ENCODE measurements at regions not wholly inside any gene's neighbourhood (a gene's known extent, or its start where the extent isn't known, plus 50 kb on each side); places are given as distances from the start of the nearest gene placed in this dataset.
A peak's percentile ranks its signal among the peaks of the same experiment; 100 is the strongest.

DNA sequence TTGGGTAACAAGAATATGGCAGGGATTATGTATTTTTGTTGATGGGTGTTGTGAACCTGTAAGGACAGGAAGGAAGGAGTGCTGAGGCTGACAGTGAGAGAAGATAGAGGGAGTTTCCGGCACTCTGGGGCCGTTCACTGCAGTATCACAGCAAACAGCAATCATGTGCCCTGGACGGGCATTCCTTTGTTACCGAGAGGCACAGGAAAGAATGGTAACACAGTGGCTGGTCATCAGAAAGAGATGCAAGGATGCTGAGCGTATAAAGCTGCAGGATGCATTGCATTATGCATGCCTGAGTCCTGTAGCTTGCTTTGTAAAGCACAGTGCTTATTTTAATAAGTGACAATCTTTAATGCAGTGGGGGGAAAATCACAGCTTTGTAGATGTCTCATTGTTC, 286.8 kb downstream of the RPS24 start:
- DNase-seq (ENCODE audit: low read depth), result no peak

DNA sequence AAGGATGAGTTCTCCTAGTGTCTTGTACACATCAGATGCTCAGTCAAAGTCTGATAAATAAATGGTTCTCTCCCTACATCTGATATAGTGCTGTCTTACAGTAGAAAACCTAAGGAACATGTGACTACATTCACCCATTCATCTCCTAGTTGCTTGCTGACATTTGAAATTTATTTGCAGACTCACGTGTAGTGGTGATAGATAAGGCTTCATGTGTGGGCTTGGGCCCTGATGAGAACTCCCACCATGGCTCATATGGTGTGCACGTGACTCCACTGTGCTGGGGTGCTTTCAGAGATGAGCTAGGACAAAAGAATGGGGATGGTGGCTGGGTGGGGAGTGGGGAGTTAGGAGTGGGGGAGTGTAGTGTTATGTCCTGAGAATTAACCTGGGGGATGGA, 287.3 kb downstream of the RPS24 start:
- no peak for DNase-seq (ENCODE audit: low read depth)

DNA sequence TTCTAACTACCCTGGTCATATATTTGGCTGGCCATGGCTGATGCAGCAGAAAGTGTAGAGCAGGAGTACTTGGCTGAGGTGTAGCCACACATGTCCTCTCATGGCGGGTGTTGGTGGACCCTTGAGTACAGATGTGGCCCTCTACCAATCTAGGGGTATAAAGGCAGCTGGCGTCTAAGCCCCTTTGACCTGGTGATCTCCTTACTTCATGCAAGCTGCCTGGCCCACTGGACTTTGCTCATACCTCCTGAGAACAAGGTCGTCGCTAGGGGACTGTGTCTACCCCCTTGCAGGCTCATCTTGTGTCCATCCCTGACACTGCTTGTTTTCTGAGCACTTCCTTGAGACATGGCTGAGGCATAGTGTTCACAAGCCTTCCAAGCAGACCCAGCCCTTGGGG, 287.8 kb downstream of the RPS24 start:
- DNase-seq (ENCODE audit: low read depth), result no peak

DNA sequence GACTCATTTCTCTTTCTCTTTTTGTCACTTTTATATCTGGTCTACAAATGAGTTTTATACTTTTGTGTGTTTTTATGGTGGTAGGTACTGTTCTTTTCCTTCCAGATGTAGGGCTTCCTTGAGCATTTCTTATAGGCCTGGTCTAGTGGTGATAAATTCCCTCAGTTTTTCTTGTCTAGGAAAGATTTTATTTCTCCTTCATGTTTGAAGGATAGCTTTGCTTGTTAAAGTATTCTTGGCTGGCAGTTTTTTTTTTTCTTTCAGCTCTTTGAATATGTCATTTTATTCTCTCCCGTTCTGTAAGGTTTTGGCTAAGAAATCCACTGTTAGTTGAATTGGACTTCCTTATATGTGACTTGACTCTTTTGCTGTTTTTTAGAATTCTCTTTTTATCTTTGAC, 292.7 kb downstream of the RPS24 start:
- no peak for DNase-seq (ENCODE audit: low read depth)

DNA sequence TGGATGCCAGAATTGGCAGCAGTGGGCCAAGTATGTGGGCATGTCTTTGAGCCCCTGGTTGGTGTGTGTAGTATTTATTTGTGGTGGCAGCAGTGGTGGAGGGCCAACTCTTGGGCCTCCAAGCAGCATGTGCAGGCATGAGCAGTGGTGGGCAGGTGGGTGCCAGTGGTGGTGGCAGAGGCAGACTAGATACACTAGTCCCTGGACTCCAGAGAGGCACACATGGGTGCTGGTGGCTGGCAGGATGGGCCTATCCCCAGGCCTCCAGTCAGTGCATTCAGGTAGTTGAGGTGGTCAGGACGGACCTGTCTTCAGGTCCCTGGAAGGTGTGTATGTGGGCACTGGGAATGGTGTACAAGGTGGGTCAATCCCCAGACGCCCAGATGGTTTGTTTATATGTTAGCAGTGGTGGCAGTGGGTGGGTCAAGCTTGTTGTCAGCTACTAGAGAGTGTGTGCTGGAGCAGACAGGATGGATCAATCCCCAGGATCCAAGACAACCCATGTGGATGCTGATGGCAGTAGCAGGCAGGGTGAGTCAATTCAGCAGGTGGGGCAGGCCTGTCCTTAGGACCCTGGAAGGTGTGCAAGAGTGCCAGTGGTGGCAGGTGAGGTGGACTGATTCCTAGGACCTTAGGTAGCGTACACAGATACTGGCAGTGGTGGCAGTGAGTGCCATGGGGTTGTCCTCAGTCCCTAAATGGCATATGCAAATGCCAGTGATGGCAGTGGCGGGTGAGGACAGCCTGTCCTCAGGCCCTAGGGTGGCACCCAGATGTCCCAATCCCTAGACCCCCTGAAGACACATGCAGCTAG, 294.3 kb downstream of the RPS24 start:
- no peak for DNase-seq (ENCODE audit: low read depth)

DNA sequence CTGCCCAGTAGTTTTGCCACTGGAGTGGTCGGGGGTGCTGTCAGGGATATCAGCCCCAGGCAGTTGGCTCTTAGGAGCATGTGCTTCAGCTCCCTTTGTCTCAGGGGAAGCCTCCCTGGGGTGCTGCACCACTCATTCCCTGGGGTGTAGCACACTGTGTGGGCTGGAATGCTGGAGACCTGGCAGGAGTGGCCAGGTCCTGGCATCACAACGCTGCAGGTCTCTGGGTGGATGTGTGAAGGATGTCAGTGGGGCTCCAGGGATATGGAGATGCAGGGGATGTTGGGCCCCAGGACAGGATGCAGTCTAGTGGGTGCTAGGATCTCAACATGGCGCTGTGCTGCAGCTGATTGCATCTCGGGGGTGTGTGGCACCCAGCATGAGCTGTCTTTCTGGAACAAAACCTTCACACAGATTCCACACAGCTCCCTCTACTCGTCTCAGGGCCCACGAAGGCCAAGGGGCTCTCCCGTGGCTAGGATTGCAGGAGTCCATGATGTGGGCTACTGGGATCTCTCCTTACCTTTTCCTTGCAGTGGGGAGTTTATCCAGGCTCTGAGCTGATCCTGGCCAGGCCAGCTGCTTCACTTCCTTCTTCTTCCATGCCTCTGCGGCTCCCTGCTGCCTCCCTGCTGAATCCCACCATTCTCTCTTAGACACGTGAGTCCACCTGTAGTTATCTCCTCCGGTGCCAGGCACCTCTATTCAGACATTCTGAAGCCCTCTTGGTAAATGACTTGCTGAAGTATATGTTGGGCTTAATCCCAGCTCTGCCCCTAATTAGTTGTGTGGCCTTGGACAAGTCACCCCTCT, 295.1 kb downstream of the RPS24 start:
- DNase-seq (ENCODE audit: low read depth), result no peak

DNA sequence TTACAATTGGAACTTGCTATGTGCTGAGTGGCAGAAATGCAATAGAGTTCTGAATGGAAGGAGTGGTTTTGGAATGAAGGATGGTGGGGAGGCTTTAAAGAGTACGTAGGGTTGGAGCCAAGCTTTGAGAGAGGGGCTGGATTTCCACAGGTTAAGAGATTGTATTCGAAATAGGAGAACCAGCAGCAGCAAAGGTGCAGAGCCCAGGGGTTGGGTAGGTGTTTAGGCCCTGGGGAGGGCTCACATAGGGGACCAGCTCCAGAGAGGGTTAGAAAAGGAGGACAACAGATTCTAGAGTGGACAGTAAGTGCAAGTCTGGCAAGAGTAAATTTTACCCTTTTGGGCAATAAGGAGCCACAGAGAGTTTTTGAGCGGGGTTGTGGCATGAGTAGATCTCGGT, 297.2 kb downstream of the RPS24 start:
- DNase-seq (ENCODE audit: low read depth), result no peak

DNA sequence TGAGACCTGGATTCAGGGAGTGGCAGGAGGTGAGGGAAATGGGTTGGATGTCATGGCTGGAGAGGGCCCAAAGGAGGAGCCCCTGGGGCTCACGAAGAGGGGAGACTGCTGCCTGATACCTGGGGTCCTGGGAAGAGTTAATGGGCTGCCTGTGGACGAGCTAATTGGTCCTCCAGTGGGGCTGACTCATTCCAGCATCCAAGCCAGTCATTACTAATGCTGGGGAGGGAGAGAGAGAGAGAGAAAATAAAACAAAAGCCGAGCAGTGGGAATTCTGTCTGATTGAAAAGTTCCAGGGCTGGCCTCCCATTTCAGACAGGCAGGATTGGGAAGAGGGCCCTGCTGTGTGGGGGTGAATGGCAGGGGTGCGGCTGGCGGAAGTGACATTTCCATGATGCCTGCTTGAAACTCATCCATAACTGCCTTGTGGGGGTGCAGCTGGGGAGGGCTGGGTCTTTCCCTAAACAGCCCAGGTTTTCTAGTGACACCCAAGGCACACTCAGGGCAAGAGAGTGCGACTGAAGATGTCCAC, 297.8 kb downstream of the RPS24 start:
- DNase-seq (ENCODE audit: low read depth), result peak; percentile 10

DNA sequence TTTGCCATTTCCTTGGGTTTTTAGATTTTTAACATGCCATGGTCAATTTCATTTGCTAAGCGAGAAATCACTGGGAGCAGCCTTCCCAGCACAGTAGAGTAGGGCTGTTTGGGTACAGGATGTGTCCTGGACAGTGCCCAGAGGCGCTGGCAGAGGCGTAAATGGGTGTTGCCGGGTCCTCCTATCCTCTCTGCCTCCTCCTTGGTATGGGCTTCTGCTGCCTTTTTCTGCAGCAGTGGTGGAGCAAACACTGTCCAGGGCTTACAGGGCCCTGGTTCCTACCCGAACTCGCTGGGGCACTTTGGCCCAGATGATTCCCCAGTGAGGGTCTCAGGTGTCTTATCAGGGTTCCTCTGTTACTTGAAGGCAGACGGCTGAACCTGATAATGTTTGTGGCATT, 298.3 kb downstream of the RPS24 start:
- peak; percentile 40 for DNase-seq (ENCODE audit: low read depth)

DNA sequence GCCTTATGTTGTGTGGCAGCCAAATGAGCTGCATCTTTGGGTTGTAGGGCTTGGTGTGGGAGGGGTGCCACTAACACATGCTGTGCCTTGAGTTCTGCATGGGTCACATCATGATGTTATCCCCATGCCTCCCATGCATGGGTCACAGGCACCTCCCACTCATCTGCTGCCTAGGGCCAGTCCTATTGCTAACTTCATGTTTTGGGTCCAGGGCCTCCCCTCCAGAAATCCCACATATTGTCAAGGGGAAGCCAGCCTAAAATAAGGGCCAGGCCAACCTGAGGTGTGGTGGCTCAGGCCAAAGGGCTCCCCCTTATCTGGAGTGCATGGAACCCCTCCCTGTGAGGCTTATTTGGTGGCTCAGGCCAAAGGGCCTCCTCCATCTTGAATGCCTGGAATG, 299.0 kb downstream of the RPS24 start:
- no peak for DNase-seq (ENCODE audit: low read depth)

DNA sequence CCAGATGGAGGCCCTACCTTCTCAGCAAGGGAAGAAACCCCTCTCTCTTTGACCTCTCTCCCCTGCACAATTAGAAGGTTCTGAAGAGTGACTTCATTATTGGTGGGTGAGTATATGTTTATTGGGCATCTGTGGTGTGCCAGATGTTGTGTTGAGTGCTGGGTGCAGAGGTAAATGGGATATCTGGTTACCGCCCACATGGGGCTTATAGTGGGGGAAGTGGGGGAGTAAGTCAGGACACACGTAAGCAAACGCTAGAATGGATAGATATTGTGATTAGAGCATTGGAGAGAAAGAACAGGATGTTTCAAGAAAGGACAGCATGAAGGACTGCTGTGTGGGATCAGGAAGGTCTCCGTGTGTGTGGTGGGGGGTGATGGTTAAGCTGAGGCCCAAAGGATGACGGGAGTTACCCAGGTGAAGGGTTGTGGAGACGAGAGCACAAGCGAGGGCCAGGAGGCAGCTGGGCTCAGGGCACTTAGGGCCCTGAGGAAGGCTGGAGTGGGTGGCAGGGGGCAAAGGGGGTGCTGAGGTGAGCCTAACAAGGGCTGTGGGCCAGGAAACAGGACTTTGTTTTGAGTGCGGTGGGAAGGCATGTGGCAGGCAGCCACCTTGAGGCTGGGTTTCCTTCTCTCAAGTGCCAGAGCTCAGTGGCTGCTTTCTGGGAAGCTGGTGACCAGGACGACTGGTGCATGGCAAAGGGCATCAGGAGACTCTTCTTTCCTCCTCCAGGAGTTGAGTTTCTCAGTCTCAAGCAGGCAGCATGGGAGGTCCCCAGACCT, 299.9 kb downstream of the RPS24 start:
- DNase-seq (ENCODE audit: low read depth), result no peak

DNA sequence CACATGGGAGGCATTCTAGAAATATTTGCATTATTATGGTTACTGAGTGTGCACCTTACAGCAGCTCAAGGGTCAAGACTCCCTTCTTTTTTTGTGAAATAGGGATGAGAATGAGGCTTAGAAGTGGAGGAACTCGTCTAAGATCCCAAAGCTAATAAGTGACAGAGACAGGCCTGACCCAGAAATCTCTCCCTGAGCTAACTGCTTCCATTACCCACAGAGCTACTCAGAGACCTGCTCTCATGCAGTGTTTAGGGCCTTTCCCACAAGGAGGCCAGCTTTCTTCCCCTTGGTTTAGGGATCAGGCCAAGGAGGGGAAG, 301.7 kb downstream of the RPS24 start:
- no peak for DNase-seq (ENCODE audit: low read depth)

DNA sequence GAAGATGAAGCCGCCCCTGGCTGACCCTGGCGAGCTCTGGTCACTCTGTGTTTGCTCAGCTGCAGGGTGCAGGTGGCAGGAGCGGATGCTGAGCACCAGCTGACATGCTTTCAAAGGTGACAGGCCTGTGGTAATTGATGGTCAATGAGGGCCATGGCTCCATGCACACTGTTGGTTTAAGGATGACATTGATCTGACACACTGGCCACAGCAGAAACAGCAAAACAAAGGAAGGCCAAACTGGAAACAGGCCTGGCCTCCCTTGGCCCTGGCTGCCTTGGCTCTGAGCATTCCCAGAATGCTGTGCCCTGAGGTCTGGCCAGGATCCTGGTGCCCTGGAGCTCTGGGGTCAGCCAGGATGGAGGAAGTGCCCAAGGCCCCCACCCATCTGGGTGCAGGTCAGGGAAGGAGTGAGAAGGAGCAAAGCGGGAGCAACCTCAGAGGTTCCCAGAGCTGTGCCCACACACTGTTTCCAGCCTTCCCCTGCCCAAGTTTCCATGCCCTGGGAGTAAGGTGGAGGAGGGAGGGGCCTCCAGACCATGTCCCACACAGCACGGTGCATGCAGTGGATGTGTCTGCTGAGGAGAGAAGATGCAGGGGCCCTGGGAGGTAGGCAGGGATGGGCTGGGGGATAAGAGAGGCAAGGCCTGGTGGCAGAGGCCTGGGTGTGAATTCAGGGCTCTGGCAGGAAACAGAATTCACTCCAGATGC, 302.2 kb downstream of the RPS24 start:
- DNase-seq (ENCODE audit: low read depth), result peak; percentile 43

DNA sequence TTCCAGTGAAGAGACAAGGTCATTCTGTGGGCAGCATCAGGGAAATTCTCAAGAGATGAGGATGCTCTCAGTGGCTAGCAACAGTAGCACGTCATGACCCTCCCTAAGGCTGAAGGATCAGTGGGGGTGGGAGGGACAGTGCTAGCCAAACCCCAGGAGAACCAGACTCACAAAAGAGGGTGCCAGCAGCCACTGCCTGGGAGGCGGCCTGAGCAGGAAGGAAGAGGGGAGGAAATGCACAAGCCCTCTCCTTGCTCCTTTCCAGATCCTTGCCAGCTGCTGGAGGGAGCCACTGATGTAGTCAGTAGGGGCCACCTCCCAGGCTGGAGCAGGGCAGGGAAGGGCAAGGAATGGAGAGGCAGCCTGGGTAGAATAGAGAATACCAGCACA, 302.7 kb downstream of the RPS24 start:
- DNase-seq (ENCODE audit: low read depth), result peak; percentile 78

DNA sequence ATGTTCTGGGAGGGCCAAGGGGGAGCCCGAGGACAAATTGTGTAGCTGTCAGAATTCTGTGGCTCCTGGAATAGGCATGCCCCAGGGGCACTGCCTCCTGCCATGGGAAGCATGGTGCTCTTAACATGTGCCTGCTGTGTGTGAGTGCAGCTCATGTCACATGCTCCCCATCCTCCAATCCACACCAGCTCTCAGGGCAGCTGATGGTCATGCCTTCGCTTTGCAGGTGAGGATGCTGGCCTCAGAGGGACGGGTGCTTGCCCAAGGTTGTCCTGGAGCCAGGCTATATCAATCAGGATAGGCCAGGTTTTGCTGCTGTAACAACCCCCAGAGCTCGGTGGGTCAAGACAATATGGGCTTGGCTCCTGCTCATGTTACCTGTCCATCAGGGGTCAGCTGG, 303.4 kb downstream of the RPS24 start:
- DNase-seq (ENCODE audit: low read depth), result no peak

DNA sequence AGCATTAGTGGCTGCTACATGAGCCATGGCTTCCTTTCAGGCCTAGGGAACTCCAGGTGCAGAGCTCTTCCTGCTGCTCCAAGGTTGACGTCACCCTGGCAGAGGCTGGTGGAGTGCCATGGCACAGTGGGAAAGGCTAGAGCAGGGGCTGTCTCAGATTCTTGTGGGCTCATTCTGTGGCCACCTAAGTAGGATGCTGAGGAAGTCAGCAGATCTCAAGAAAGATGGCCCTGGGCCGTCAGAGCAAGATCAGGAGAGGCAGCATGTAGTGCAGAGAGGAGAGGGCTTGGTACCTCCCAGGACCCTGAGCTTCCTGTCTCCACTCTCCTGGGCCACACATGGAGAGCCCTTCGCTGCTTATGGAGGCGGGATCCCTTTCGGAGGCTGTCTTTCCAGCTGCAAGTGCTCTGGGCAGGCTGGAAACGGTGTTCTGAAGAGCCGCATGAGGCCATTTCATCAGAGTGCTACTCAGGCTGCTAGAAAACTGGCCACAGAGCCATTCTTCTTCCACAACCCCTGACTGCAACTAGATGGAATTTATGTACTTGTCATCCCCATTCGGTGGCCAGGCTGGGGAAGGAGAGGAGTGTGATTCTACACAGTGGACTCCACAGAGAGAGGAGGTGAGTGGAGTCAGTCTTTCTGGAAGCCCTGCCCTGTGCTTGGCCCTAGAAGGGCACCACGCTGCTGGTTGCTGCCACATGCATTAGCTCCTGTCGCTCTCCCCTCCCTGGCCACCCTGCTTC, 304.2 kb downstream of the RPS24 start:
- no peak for DNase-seq (ENCODE audit: low read depth)

DNA sequence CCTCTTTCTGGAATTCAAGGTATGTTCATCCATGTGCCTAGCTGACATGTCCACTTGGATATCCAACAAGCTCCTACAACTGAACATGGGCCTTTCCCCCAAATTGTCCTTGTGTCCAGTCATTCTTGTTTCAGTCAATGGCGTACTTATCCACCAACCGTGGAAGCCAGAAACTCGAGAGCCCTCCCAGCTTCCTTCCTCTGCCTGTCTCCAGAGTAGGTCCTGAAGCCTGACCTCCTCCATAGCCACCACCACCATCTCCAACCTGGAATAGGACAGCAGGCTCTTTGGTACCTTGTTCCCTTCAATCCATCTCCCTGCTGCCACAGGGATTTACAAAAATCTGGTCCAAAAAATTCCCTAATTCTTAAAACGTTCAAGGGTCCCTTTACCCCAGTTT, 305.1 kb downstream of the RPS24 start:
- DNase-seq (ENCODE audit: low read depth), result no peak

DNA sequence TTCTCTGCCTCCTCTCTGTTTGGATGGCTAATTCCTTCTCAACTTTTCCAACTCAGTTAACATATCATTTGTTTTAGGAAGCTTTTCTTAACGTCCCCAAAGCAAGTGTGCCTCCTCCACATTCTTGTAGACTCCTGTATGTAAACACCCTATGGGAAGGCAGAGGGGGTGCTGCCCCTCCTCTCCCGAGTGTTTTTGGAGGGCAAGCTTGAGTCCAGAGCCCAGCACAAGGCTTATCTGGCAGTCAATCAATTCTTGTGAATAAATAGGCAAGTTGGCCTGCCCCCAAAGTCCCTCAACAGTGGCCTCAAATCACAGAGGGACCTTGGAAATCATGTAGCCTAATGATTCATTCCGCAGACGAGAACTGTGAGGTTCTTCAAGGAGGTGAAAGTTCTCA, 305.6 kb downstream of the RPS24 start:
- DNase-seq (ENCODE audit: low read depth), result no peak

DNA sequence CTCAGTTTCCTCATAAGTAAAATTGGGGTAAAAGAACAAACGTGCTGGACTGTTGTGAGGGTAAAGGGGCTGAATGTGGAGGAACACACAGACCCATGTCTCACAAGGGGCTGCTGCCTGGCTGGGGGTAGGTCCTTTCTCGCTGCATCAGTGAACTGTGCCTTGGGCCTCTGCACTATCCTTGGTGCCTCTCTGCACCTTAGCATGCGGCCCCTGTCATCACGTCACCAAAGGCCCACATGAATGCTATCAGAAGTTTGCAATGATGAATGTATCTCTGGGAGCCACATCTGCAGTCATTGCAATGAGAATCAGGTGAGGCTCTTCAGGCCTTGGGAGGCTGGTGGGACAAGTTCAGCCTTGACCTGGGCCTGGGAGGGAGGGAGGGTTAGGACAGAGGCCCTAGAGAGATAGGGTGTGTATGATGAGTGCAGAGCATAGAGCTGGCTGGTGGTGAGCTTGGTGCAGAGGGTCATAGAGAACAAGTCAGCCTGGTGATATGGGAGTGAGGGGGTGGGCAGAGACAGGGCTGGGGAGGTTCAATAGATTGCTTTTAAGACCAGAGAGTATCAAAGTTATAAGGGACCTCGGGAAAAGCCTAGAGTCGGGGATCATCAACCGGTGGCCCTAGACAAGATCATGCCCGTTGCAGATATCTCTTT, 308.4 kb downstream of the RPS24 start:
- no peak for DNase-seq (ENCODE audit: low read depth)

DNA sequence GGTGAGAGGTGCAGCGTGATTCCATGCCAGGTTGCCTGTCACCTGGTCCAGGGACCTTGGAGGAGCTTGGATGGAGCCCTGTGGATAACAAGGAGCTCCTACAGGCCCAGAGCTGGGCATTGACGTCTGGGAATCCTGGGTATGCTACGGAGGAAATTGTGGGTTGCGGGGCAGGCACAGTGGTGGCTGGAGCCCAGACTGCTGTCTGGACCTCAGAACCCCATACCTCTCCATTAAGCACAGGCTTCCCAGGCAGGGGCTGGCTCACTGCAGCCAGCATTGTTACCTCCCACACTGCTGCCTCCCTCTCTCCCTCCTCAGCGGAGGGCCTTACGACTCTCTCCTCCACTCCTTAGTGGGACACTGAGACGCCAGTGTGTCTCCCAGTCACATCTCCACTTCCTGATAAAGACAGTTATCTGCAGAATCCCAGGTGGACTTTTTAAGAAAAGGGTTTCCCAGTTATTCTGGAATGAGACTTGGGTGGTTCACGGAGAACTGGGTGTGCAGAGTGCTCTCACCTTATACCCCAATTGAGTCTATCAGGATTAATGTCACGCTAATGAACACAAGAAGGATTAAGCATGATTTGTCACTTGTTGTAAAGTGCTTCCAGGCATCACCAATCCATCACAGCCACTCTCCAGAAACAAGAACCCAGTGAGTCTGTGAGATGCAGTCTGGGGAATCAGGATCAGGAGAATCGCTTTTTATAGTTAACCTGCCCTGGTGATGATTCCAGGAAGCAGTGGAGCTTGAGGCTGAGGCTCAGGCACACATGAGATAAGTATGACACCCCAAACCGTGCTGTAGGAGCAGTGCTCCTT, 309.4 kb downstream of the RPS24 start:
- no peak for DNase-seq (ENCODE audit: low read depth)

All from fibroblast of gingiva (primary cell).